NCI-H2029 (cell line): ENCODE measurements at regions not wholly inside any gene's neighbourhood (a gene's known extent, or its start where the extent isn't known, plus 50 kb on each side); places are given as distances from the start of the nearest gene placed in this dataset.
A peak's percentile ranks its signal among the peaks of the same experiment; 100 is the strongest.

Source experiments
- DNase-seq: peaks from one replicate; lab custom pipeline; 2025; lab: John Stamatoyannopoulos, UW

GRCh38 chr3:21801631-21802030 is 50.6 kb upstream of the ZNF385D start:
- no peak for DNase-seq

- DNase-seq, result no peak
Measured at GRCh38 chr3:21803604-21804003, 52.6 kb upstream of the ZNF385D start.

- DNase-seq, result no peak
Measured at GRCh38 chr3:21804330-21804729, 53.3 kb upstream of the ZNF385D start.

- DNase-seq, result no peak
Measured at GRCh38 chr3:21806733-21807132, 55.7 kb upstream of the ZNF385D start.

GRCh38 chr3:21825684-21826083 is 74.7 kb upstream of the ZNF385D start:
- no peak for DNase-seq

GRCh38 chr3:21826416-21826815 is 75.4 kb upstream of the ZNF385D start:
- DNase-seq, result no peak

GRCh38 chr3:21830541-21830940 is 79.5 kb upstream of the ZNF385D start:
- no peak for DNase-seq

GRCh38 chr3:21835264-21835663 is 84.3 kb upstream of the ZNF385D start:
- DNase-seq, result no peak

- no peak for DNase-seq
Measured at GRCh38 chr3:21836227-21836626, 85.2 kb upstream of the ZNF385D start.

GRCh38 chr3:21839176-21839575 is 88.2 kb upstream of the ZNF385D start:
- DNase-seq, result no peak

- DNase-seq, result peak; percentile 1
Measured at GRCh38 chr3:21839592-21839991, 88.6 kb upstream of the ZNF385D start.

GRCh38 chr3:21847005-21847404 is 96.0 kb upstream of the ZNF385D start:
- no peak for DNase-seq

GRCh38 chr3:21859124-21860081 is 108.4 kb upstream of the ZNF385D start:
- DNase-seq, result no peak

GRCh38 chr3:21860082-21860475 is 109.1 kb upstream of the ZNF385D start:
- no peak for DNase-seq

- no peak for DNase-seq
Measured at GRCh38 chr3:21860657-21861056, 109.6 kb upstream of the ZNF385D start.

- no peak for DNase-seq
Measured at GRCh38 chr3:21876782-21877181, 125.8 kb upstream of the ZNF385D start.

GRCh38 chr3:21877214-21877754 is 126.3 kb upstream of the ZNF385D start:
- no peak for DNase-seq

GRCh38 chr3:21879184-21879886 is 128.3 kb upstream of the ZNF385D start:
- no peak for DNase-seq

GRCh38 chr3:21888656-21889055 is 137.6 kb upstream of the ZNF385D start:
- no peak for DNase-seq

- no peak for DNase-seq
Measured at GRCh38 chr3:21889166-21889565, 138.2 kb upstream of the ZNF385D start.

GRCh38 chr3:21892104-21892503 is 141.1 kb upstream of the ZNF385D start:
- DNase-seq, result no peak

- no peak for DNase-seq
Measured at GRCh38 chr3:21893242-21893641, 142.2 kb upstream of the ZNF385D start.
